Heart right ventricle (tissue), 16 donors: ENCODE measurements at regions not wholly inside any gene's neighbourhood (a gene's known extent, or its start where the extent isn't known, plus 50 kb on each side); places are given as distances from the start of the nearest gene placed in this dataset.

Source experiments
- ATAC-seq, 8 donors: fragments of 200-7000 bp; cut with Tn5 transposase; one replicate each; pipeline ENCODE4 v1.9.1; 2020; ENCODE audit warnings: mild to moderate bottlenecking in 8 of 8, moderate library complexity in 8 of 8, moderate number of reproducible peaks in 1 of 8
- DNase-seq, 2 donors: peaks; one replicate each; pipeline ENCODE4 v3.0.0-alpha.2; 2020
- H3K27ac ChIP-seq, 10 donors: fragments of 200-600 bp; sonication (generic) in 2 of 10; one replicate each; pipeline versions ENCODE4 v1.5.0 to v1.8.0; 2020 to 2022; ENCODE audit warnings: mild to moderate bottlenecking in 3 of 10
- H3K27me3 ChIP-seq, 7 donors: fragments of 200-600 bp; one replicate each; pipeline ENCODE4 v1.8.0; 2021 to 2022; ENCODE audit warnings: mild to moderate bottlenecking in 2 of 7
- H3K36me3 ChIP-seq, 9 donors: fragments of 200-600 bp; sonication (generic) in 1 of 9; one replicate each; pipeline versions ENCODE4 v1.5.0 to v1.8.0; 2020 to 2022; ENCODE audit warnings: mild to moderate bottlenecking in 2 of 9
- H3K4me1 ChIP-seq, 9 donors: fragments of 200-600 bp; sonication (generic) in 1 of 9; one replicate each; pipeline versions ENCODE4 v1.5.0 to v1.8.0; 2020 to 2022; ENCODE audit warnings: mild to moderate bottlenecking in 4 of 9
- H3K4me3 ChIP-seq, 10 donors: fragments of 200-600 bp; sonication (generic) in 2 of 10; one replicate each; pipeline versions ENCODE4 v1.5.0 to v1.8.0; 2020 to 2022; ENCODE audit warnings: mild to moderate bottlenecking in 7 of 10, moderate library complexity in 2 of 10
- H3K9me3 ChIP-seq, 11 donors: fragments of 200-600 bp in 10 of 11; sonication (generic) in 2 of 11; one replicate each; pipeline versions ENCODE4 v1.5.0 to v1.8.0; 2013 to 2022; ENCODE audit warnings: mild to moderate bottlenecking in 2 of 11, control low read depth in 1 of 11, moderate library complexity in 1 of 11
- CTCF ChIP-seq, 9 donors: fragments of 200-600 bp; sonication (generic) in 2 of 9; IDR thresholded peaks; one replicate each; pipeline versions ENCODE4 v1.5.0 to v1.8.0; 2021 to 2022; ENCODE audit warnings: antibody characterized with exemption in 9 of 9, mild to moderate bottlenecking in 5 of 9, moderate library complexity in 1 of 9
- WGBS, 2 donors: extraction: QIAGEN DNeasy Blood & Tissue Kit; methylation state at CpG; one replicate each; pipeline ENCODE4 v1.1.7; 2013; ENCODE audit warnings: inconsistent platforms in 1 of 2; 5-methylcytosine and 5-hydroxymethylcytosine counted together
- intact Hi-C, 10 donors: fragments of 100-400 bp; cut with DNase I; formaldehyde crosslinking; loops; one replicate each; pipeline versions ENCODE4 v1.11.1 to v1.14.2; 2022
- donor health status: Arrhythmogenic right ventricular cardiomyopathy.
- donor health status: ischemic (EF 13 %, LVEDD 7.1; RV severe dilation, severe dysfunction).
- donor health status: healthy with polysubstance abuse.
- donor health status: DM: no; HTN: yes; CAD: no.
- donor health status: DM: no; HTN: no; CAD: no.
- donor health status: ischemic (EF 25% LVEDD 6.9; RV normal size, moderate dysfunction).
- donor health status: ischemic (EF 25% LVEDD 5.7; RV mildly dilated, moderate dysfunction).
- donor health status: healthy.
- donor health status: DM: yes; HTN: yes; CAD: no.
- donor health status: Ischemic cardiomyopathy.
- donor health status: ischemic (EF 35%, LVEDD 5.7; RV mildly dilated, moderate dysfunction).
- donor health status: nonischemic (EF 11% LVEDD 7.7; RV severe dilation, severe dysfunction).
- donor health status: DM: yes; HTN: yes; CAD: no.
- donor health status: PGD.
- donor health status: ischemic (EF 29% LVEDD 5.4; RV normal size, mild dysfunction).
- donor health status: nonischemic (EF 23%, LVEDD 6.1; RV moderate dilation, normal function).

GRCh38 chr18:30766053-30766452, 276.5 kb downstream of the DSC3 start:
- ATAC-seq = no peak
- peaks cover 0 to 12% (median 0%) of the 10 kb centered on the region in 11 donors for H3K9me3 ChIP-seq
- H3K4me3 ChIP-seq = no peak overlapping the region
- H3K36me3 ChIP-seq = no peaks in the 10 kb centered on the region
- no peak for DNase-seq
- intact Hi-C loops = loop anchor here in 1 of 10 donors (10.0 kb wide), 1 partner anchor 61 kb away; no protein-coding TSS in a partner anchor
- no peak overlapping the region for H3K27ac ChIP-seq
- no peaks in the 10 kb centered on the region for H3K4me1 ChIP-seq
- no peak for TF ChIP-seq CTCF (IDR thresholded peaks at IDR 0.05)
- WGBS, 2 donors = 22 to 25% methylated on average over 1 of the region's 1 CpG
- H3K27me3 ChIP-seq = no peaks in the 10 kb centered on the region

GRCh38 chr18:30765247-30765646, 277.3 kb downstream of the DSC3 start:
- no peaks in the 10 kb centered on the region for H3K27me3 ChIP-seq
- no peak overlapping the region for H3K4me3 ChIP-seq
- DNase-seq = no peak
- no peak overlapping the region for H3K27ac ChIP-seq
- no peaks in the 10 kb centered on the region for H3K4me1 ChIP-seq
- no peak for TF ChIP-seq CTCF (IDR thresholded peaks at IDR 0.05)
- H3K36me3 ChIP-seq = no peaks in the 10 kb centered on the region
- peaks cover 0 to 12% (median 0%) of the 10 kb centered on the region in 11 donors for H3K9me3 ChIP-seq
- ATAC-seq = no peak
- intact Hi-C loops = loop anchor here in 1 of 10 donors (10.0 kb wide), 1 partner anchor 60 kb away; no protein-coding TSS in a partner anchor
- WGBS, 2 donors = 82 to 83% methylated on average over 4 of the region's 4 CpGs

- no peak for DNase-seq
- Histone ChIP-seq H3K36me3 (no peaks in the 10 kb centered on the region), H3K4me1 (no peaks in the 10 kb centered on the region), H3K27me3 (no peaks in the 10 kb centered on the region), H3K27ac (no peak overlapping the region), H3K4me3 (no peak overlapping the region), H3K9me3 (peaks cover 0 to 5% (median 0%) of the 10 kb centered on the region in 11 donors)
- intact Hi-C loops = loop anchor here in 1 of 10 donors (10.0 kb wide), 1 partner anchor 59 kb away; no protein-coding TSS in a partner anchor
- 29 to 48% methylated on average over 3 of the region's 3 CpGs for WGBS, 2 donors
- ATAC-seq = no peak
- no peak for TF ChIP-seq CTCF (IDR thresholded peaks at IDR 0.05)
Measured at GRCh38 chr18:30763902-30764350, 278.6 kb downstream of the DSC3 start.

- no peak for DNase-seq
- H3K27ac ChIP-seq = no peak overlapping the region
- H3K36me3 ChIP-seq = no peaks in the 10 kb centered on the region
- intact Hi-C loops = no loop called here
- H3K9me3 ChIP-seq = peaks cover 0 to 11% (median 0%) of the 10 kb centered on the region in 11 donors
- H3K27me3 ChIP-seq = no peaks in the 10 kb centered on the region
- no peak for ATAC-seq
- no peaks in the 10 kb centered on the region for H3K4me1 ChIP-seq
- TF ChIP-seq CTCF (IDR thresholded peaks at IDR 0.05) = no peak
- no peak overlapping the region for H3K4me3 ChIP-seq
Measured at GRCh38 chr18:30754846-30755245, 287.7 kb downstream of the DSC3 start.
